GM18867 (cell line): ENCODE measurements at regions not wholly inside any gene's neighbourhood (a gene's known extent, or its start where the extent isn't known, plus 50 kb on each side); places are given as distances from the start of the nearest gene placed in this dataset.

Source experiments
- ATAC-seq: cut with Tn5 transposase; IDR thresholded peaks from one replicate; pipeline ENCODE4 v1.9.1; 2021; ENCODE audit warnings: mild to moderate bottlenecking, moderate library complexity; ENCODE audit not compliant: unreplicated experiment

GRCh38 chr2:5039241-5039975 lies 652.8 kb upstream of the SOX11 start:
- no peak for ATAC-seq

GRCh38 chr2:5040571-5040970 lies 651.6 kb upstream of the SOX11 start:
- no peak for ATAC-seq

GRCh38 chr2:5041501-5041900 lies 650.7 kb upstream of the SOX11 start:
- no peak for ATAC-seq

GRCh38 chr2:5042666-5043440 lies 649.3 kb upstream of the SOX11 start:
- ATAC-seq = no peak

- no peak for ATAC-seq
These were observed 640.9 kb upstream of the SOX11 start for GRCh38 chr2:5051300-5051699.

- ATAC-seq = no peak
These were observed 639.3 kb upstream of the SOX11 start for GRCh38 chr2:5052905-5053304.

- no peak for ATAC-seq
These were observed 634.3 kb upstream of the SOX11 start for GRCh38 chr2:5057891-5058351.

GRCh38 chr2:5060956-5061355 lies 631.2 kb upstream of the SOX11 start:
- ATAC-seq = no peak

- ATAC-seq = no peak
These were observed 627.5 kb upstream of the SOX11 start for GRCh38 chr2:5064687-5065086.

- ATAC-seq = no peak
These were observed 624.4 kb upstream of the SOX11 start for GRCh38 chr2:5067816-5068215.

- no peak for ATAC-seq
These were observed 621.9 kb upstream of the SOX11 start for GRCh38 chr2:5070257-5070656.

- ATAC-seq = no peak
These were observed 617.5 kb upstream of the SOX11 start for GRCh38 chr2:5074733-5075132.

GRCh38 chr2:5076599-5076998 lies 615.6 kb upstream of the SOX11 start:
- no peak for ATAC-seq

GRCh38 chr2:5077479-5078089 lies 614.6 kb upstream of the SOX11 start:
- no peak for ATAC-seq

GRCh38 chr2:5083402-5083801 lies 608.8 kb upstream of the SOX11 start:
- ATAC-seq = no peak

- ATAC-seq = no peak
These were observed 602.8 kb upstream of the SOX11 start for GRCh38 chr2:5089409-5089808.

- ATAC-seq = no peak
These were observed 599.1 kb upstream of the SOX11 start for GRCh38 chr2:5093056-5093455.

GRCh38 chr2:5093518-5093917 lies 598.7 kb upstream of the SOX11 start:
- ATAC-seq = no peak

- ATAC-seq = no peak
These were observed 598.0 kb upstream of the SOX11 start for GRCh38 chr2:5094192-5094591.

GRCh38 chr2:5098286-5098685 lies 593.9 kb upstream of the SOX11 start:
- no peak for ATAC-seq

GRCh38 chr2:5102823-5103222 lies 589.4 kb upstream of the SOX11 start:
- no peak for ATAC-seq

- ATAC-seq = no peak
These were observed 580.6 kb upstream of the SOX11 start for GRCh38 chr2:5111581-5111980.
